Hepatocyte (in vitro differentiated cells): ENCODE measurements at regions not wholly inside any gene's neighbourhood (a gene's known extent, or its start where the extent isn't known, plus 50 kb on each side); places are given as distances from the start of the nearest gene placed in this dataset.

Source experiments
- CTCF ChIP-seq: fragments of 200-600 bp; sonication (generic); IDR thresholded peaks from 2 replicates; pipeline ENCODE4 v1.5.1; 2016; ENCODE audit warnings: antibody characterized with exemption, mild to moderate bottlenecking; ENCODE audit not compliant: poor library complexity
- EZH2 ChIP-seq: fragments of 200-600 bp; sonication (generic); IDR thresholded peaks from 2 replicates; pipeline ENCODE4 v1.6.1; 2016; ENCODE audit warnings: antibody characterized with exemption, mild to moderate bottlenecking, borderline replicate concordance

GRCh38 chr7:119733127-119733879 is 539.7 kb upstream of the KCND2 start:
- TF ChIP-seq CTCF (no peak), EZH2 (no peak)
